ENCODE measurements at regions not wholly inside any gene's neighbourhood (a gene's known extent, or its start where the extent isn't known, plus 50 kb on each side); places are given as distances from the start of the nearest gene placed in this dataset.

DNA sequence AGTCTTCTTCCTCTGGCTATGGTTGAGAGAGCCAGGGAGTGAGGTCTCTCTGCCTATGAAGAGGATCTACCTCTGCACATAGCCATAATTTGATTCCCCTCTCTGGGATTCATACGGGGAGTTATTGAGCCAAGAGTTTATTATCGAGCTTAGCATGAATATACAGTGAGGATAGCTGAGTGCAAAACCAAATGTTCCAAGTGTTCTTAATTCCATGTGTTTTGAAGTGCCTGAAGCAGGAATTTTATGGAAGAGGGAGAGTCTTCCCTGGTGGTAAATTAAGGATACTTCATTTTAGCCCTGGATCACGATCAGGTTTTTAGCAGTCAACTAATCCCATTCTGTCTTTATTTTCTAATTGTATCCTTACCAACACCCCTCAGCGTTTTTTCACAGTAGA is 270.6 kb downstream of the C1D start:
- no peak for DNase-seq

- no peak for DNase-seq
Measured at GRCh38 chr2:67792681-67793091, 270.1 kb downstream of the C1D start.

DNA sequence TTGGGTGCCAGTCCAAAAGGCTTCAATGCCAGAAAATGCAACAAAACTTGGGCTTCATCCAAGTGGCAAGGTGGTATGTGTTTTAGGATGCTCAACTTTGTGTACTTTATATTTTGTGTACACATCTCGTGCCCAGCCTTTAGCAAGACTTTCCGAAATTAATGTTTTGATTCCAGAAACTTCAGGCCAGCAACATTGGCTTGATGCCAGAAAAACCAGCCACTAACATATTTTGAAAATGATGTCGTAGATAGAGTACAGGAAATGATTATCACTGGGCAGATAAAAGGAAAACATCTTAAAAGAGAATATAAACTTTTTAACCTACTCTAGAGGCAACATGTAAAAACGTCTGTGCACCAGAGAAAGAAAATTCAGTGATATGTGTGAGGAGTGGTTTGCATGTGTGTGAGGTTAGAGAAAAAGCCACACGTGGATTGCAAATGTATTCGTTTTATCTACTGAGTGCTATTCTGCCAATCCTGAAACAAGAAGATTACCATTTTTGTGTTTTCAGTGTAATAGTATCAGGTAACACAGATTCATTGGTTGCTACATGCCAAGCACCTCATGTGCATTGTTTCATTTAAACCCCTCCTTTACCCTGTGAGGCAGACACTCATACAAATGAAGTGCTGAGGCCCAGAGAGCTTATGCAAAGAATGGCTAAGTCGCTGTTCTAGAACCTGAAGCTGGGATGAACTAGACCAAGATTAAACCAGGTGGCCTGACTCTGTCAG is 264.8 kb downstream of the C1D start:
- no peak for DNase-seq

- no peak for DNase-seq
Measured at GRCh38 chr2:67798541-67799160, 264.2 kb downstream of the C1D start.

DNA sequence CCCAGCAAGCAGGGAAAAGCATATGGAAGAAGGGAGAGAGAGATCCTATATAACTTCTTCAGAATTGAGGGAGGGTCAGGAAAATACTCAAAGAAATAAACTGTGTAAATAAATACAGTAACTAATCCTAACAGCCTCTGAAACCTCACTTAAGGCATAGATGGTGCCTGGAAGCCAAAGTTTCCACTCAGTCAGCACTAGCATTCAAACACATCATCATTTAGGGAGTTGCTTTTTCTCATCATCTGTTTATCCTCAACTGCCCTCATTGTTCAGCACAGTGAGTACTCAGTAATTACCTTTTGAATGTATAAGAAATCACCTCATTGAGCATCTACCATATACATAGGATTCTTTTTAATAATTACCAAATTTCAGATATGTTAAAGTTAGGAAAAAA is 262.9 kb downstream of the C1D start:
- no peak for DNase-seq

DNA sequence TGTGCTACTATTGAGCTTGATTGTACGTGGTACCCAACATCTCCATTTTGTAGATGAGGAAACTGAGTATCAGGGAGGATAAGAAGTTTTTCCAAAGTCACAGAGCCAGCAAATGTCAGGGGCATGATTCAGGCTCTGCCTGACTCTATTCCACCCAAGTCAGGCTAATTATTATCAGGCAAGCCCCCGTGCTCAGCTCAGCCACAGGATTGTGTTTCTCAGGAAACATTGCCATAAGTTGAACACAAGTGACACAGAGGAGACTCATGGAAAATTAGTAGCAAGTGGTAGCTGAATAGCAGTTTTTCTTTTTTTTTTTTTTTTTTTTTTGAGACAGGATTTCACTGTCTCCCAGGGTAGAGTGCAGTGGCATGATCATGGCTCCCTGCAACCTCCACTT is 260.5 kb downstream of the C1D start:
- no peak for DNase-seq

DNA sequence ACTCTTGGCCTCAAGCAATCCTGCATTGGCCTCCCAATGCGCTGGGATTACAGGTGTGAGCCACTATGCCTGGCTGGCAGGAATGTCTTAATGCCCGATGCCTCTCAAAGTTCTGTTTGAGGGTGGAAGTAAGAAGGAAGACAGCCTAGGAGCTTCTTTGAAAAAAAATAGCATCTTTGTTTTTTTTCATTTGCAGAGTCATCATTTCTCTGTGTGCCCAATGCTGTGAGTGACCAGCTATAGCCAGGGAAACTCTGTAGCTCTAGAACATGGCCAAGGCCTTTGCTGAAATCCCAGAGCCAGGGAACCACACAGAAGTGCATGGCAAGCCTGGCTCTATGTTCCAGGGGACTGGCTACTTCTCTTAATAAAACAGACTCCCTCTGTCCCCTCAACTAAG is 260.0 kb downstream of the C1D start:
- no peak for DNase-seq

- no peak for DNase-seq
Measured at GRCh38 chr2:67806816-67807215, 256.0 kb downstream of the C1D start.

DNA sequence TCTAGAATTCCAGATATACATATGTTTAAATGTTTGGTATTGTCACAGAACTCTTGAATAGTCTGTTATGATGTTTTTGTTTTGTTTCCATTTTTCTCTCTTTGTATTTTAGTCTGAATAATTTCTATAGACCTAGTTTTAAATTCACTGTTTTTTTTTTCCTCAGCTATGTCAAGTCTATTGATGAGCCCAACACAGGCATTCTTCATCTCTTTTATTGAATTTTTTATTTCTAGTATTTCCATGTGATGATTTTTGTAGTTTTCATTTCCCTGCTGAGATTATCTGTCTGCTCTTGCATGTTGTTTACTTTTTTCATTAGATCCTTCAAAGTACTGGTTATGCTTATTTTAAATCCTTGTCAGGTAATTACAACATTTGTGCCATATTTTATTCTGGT is 254.7 kb downstream of the C1D start:
- no peak for DNase-seq

GRCh38 chr2:67812682-67813081 is 250.1 kb downstream of the C1D start:
- DNase-seq = no peak

GRCh38 chr2:67823726-67824125 is 239.1 kb downstream of the C1D start:
- no peak for DNase-seq

GRCh38 chr2:67824186-67824585 is 238.6 kb downstream of the C1D start:
- no peak for DNase-seq

DNA sequence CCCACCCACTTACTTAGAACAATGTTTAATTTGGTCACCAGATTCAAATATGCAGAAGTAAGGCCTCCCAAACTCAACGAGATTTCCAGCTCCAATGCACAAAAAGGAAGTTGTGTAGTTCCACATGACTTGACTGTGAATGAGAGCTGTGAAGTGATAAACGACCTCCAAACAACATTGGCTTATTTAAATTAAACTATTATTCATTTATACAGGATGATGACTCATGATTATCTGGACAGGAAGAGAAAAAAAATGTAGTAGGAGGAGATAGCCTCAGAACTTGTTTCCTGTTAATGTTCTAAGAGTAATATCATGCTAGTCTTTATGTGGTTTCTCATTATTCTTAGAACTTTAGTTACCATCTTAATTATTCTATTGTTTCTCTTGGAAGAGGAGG is 237.3 kb downstream of the C1D start:
- DNase-seq = no peak

GRCh38 chr2:67828066-67828465 is 234.7 kb downstream of the C1D start:
- no peak for DNase-seq

DNA sequence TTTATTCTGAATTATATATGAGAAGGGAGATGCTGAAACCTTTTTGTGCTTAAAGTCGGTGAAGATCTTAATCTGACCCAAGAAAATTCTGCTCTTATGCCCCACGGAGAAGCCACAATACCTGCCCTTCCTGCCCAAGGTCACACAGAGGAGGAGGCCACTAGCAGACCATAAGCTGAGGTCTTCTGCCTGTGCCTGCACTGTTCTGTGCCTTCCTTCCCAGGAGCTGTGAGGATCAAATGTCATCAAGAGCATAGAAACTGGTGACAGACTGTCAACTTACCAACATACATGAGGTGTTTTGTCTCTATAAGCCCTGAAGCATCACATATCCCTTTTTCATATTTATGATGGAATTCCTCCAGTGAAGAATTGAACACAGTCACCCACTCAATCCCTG is 233.3 kb downstream of the C1D start:
- no peak for DNase-seq

- DNase-seq = no peak
Measured at GRCh38 chr2:67833632-67834031, 229.2 kb downstream of the C1D start.

- no peak for DNase-seq
Measured at GRCh38 chr2:67834482-67834881, 228.3 kb downstream of the C1D start.

GRCh38 chr2:67835266-67835665 is 227.5 kb downstream of the C1D start:
- no peak for DNase-seq

- no peak for DNase-seq
Measured at GRCh38 chr2:67836866-67837265, 225.9 kb downstream of the C1D start.

- DNase-seq = no peak
Measured at GRCh38 chr2:67838205-67838604, 224.6 kb downstream of the C1D start.

GRCh38 chr2:67839242-67839641 is 223.6 kb downstream of the C1D start:
- no peak for DNase-seq

GRCh38 chr2:67839668-67840067 is 223.1 kb downstream of the C1D start:
- DNase-seq = no peak

DNA sequence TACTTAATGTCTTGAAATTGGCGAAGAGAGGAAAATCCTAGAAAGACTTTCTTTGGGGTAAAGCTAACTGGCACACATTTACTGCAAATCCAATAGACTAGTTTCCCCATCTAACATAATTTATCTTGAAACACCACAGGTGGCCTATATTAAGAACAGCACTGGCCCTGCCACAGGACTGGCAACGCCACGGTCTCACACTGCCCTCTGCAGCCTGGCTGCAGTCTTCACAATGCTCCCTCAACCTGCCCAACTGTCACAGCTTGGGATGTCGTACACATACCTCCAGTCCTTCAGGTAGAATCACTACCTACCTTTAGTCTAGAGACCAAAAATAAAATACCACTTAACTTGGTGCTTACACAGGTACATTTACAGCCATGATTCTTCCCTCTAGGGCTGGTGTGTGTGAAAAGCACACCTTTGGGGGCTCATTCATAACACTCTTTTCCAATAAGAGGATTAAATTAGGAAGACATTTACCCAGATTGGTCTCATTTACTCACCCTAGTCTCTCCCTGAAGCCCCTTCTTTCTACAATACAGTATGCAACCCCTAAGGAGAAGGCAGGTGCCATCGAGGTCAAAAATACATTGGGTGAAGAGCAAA is 222.2 kb downstream of the C1D start:
- peak in 1 of 2 experiments; percentile 4 for DNase-seq

GRCh38 chr2:67841711-67842110 is 221.1 kb downstream of the C1D start:
- no peak for DNase-seq
